ENCODE measurements at regions not wholly inside any gene's neighbourhood (a gene's known extent, or its start where the extent isn't known, plus 50 kb on each side); places are given as distances from the start of the nearest gene placed in this dataset.

GRCh38 chr10:28054228-28054860, 55.5 kb upstream of the ODAD2 start:
- no peak overlapping the region for H3K4me3 ChIP-seq
- H3K27me3 ChIP-seq, result no peaks in the 10 kb centered on the region
- DNase-seq (ENCODE audit: low spot score), result no peak
- no peaks in the 10 kb centered on the region for H3K9me3 ChIP-seq
- H3K27ac ChIP-seq, result no peak overlapping the region
- TF ChIP-seq CTCF (IDR thresholded peaks at IDR 0.05), result no peak
- no peaks in the 10 kb centered on the region for H3K4me1 ChIP-seq
- H3K36me3 ChIP-seq, result no peaks in the 10 kb centered on the region

GRCh38 chr10:28049286-28049685, 50.4 kb upstream of the ODAD2 start:
- no peak for TF ChIP-seq CTCF (IDR thresholded peaks at IDR 0.05)

More at GRCh38 chr10:28049286-28049685, 50.4 kb upstream of the ODAD2 start:
- no peak overlapping the region for H3K4me3 ChIP-seq
- no peaks in the 10 kb centered on the region for H3K9me3 ChIP-seq
- H3K27ac ChIP-seq, result no peak overlapping the region
- H3K27me3 ChIP-seq, result no peaks in the 10 kb centered on the region
- DNase-seq (ENCODE audit: low spot score), result no peak
- H3K4me1 ChIP-seq, result no peaks in the 10 kb centered on the region
- no peaks in the 10 kb centered on the region for H3K36me3 ChIP-seq
